ENCODE measurements at regions not wholly inside any gene's neighbourhood (a gene's known extent, or its start where the extent isn't known, plus 50 kb on each side); places are given as distances from the start of the nearest gene placed in this dataset.

GRCh38 chr1:239539812-239540211 is 153.4 kb downstream of the CHRM3 start:
- no peak for TF ChIP-seq POLR2A (IDR thresholded peaks at IDR 0.05)
- no peak for TF ChIP-seq CTCF (IDR thresholded peaks at IDR 0.05)
- no peak overlapping the region for H3K27ac ChIP-seq
- DNase-seq (no peak), ATAC-seq (no peak)
- H3K36me3 ChIP-seq: no peaks in the 10 kb centered on the region
- intact Hi-C loops (cut with DNase I): no loop called here
- no peaks in the 10 kb centered on the region for H3K27me3 ChIP-seq
- no peaks in the 10 kb centered on the region for H3K9me3 ChIP-seq
- no peaks in the 10 kb centered on the region for H3K4me1 ChIP-seq
- 54% methylated on average over 4 of the region's 4 CpGs for WGBS (ENCODE audit: insufficient coverage, low coverage, low lambda C conversion rate, missing lambda C conversion rate)
- H3K4me3 ChIP-seq: no peak overlapping the region

GRCh38 chr1:239543873-239544272 is 157.5 kb downstream of the CHRM3 start:
- WGBS (ENCODE audit: insufficient coverage, low coverage, low lambda C conversion rate, missing lambda C conversion rate): 54% methylated on average over 2 of the region's 2 CpGs
- Histone ChIP-seq H3K9me3 (no peaks in the 10 kb centered on the region), H3K27ac (no peak overlapping the region), H3K36me3 (no peaks in the 10 kb centered on the region), H3K27me3 (no peaks in the 10 kb centered on the region), H3K4me3 (no peak overlapping the region), H3K4me1 (no peaks in the 10 kb centered on the region)
- DNase-seq: no peak
- intact Hi-C loops (cut with DNase I): no loop called here
- ATAC-seq: no peak
- no peak for TF ChIP-seq POLR2A (IDR thresholded peaks at IDR 0.05)
- TF ChIP-seq CTCF (IDR thresholded peaks at IDR 0.05): no peak

DNA sequence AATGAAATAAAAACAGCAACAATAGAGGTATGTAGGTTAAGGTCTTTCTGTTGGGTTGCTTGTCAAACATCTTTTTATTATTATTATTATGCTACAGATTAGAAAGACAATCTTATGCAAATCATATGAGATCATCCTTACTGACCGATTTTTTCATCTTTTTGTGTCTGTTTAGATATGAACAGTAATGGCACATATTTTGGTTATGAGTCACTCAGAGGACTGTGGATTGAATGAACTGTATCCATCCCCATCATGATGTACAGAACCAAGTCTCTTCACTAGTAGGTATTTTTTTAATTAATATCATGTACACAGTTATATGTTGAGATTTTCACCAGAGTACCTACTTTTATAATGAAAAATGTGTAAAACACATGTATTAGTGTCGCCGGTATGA is 159.1 kb downstream of the CHRM3 start:
- ATAC-seq (no peak), DNase-seq (no peak)
- intact Hi-C loops (cut with DNase I): no loop called here
- TF ChIP-seq CTCF (IDR thresholded peaks at IDR 0.05): no peak
- TF ChIP-seq POLR2A (IDR thresholded peaks at IDR 0.05): no peak
- 64% methylated on average over 3 of the region's 3 CpGs for WGBS (ENCODE audit: insufficient coverage, low coverage, low lambda C conversion rate, missing lambda C conversion rate)
- no peaks in the 10 kb centered on the region for H3K27me3 ChIP-seq
- no peaks in the 10 kb centered on the region for H3K9me3 ChIP-seq
- no peaks in the 10 kb centered on the region for H3K36me3 ChIP-seq
- H3K4me3 ChIP-seq: no peak overlapping the region
- H3K27ac ChIP-seq: no peak overlapping the region
- no peaks in the 10 kb centered on the region for H3K4me1 ChIP-seq

DNA sequence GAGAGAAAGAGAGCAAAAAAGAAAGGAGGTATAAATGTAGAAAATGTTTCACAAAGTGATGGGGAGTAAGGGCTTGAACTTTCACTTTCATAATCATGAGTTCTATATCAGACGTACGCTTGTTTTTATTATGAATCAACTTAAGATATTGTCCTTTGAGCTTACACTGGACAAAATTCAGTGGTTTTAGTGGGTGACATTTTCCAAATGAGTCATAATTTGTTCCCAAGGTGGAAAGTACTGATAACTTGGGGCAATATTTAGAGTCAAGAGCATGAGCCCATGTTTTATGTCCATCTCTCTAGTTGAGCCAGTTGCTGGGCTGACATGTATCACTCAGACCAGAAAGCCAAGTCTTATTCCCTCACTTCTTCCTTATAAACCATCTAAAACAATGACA is 161.6 kb downstream of the CHRM3 start:
- no peak for ATAC-seq
- 49% methylated on average over 2 of the region's 2 CpGs for WGBS (ENCODE audit: insufficient coverage, low coverage, low lambda C conversion rate, missing lambda C conversion rate)
- intact Hi-C loops (cut with DNase I): no loop called here

More for the DNA sequence above, 161.6 kb downstream of the CHRM3 start:
- DNase-seq: no peak
- TF ChIP-seq POLR2A (IDR thresholded peaks at IDR 0.05) (no peak), CTCF (IDR thresholded peaks at IDR 0.05) (no peak)
- H3K9me3 ChIP-seq: no peaks in the 10 kb centered on the region
- no peaks in the 10 kb centered on the region for H3K4me1 ChIP-seq
- no peak overlapping the region for H3K4me3 ChIP-seq
- H3K27me3 ChIP-seq: no peaks in the 10 kb centered on the region
- no peaks in the 10 kb centered on the region for H3K36me3 ChIP-seq
- no peak overlapping the region for H3K27ac ChIP-seq

Data from right lobe of liver (tissue), 6 donors.